ENCODE measurements at regions not wholly inside any gene's neighbourhood (a gene's known extent, or its start where the extent isn't known, plus 50 kb on each side); places are given as distances from the start of the nearest gene placed in this dataset.

DNA sequence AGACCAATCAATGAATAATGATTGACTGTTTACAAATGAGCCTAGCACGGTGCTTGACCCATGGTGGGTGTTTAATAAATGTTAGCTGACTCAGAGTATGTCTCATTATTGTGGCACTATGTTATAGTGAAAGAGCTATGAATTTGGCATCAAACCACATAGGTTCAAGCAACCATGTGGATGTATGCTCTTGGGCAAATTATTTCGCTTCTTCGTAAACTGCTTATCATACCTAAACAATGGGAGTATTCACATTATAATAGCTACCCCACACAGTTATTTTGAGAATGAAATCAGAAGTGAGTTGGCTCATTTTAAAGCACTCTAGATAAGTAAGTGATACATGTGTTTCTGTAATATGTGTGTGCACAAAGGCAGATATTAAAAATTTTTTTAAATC lies 118.7 kb upstream of the HSD17B12 start:
- TF ChIP-seq, protein P1, sequence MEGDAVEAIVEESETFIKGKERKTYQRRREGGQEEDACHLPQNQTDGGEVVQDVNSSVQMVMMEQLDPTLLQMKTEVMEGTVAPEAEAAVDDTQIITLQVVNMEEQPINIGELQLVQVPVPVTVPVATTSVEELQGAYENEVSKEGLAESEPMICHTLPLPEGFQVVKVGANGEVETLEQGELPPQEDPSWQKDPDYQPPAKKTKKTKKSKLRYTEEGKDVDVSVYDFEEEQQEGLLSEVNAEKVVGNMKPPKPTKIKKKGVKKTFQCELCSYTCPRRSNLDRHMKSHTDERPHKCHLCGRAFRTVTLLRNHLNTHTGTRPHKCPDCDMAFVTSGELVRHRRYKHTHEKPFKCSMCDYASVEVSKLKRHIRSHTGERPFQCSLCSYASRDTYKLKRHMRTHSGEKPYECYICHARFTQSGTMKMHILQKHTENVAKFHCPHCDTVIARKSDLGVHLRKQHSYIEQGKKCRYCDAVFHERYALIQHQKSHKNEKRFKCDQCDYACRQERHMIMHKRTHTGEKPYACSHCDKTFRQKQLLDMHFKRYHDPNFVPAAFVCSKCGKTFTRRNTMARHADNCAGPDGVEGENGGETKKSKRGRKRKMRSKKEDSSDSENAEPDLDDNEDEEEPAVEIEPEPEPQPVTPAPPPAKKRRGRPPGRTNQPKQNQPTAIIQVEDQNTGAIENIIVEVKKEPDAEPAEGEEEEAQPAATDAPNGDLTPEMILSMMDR (IDR thresholded peaks at IDR 0.05), result no peak

- TF ChIP-seq, protein P1 (IDR thresholded peaks at IDR 0.05), result peak; percentile 79
Observed at GRCh38 chr11:43567396-43567975, 113.1 kb upstream of the HSD17B12 start.

- TF ChIP-seq, protein P1 (IDR thresholded peaks at IDR 0.05), result peak; percentile 70
Observed at GRCh38 chr11:43573233-43573632, 107.3 kb upstream of the HSD17B12 start.

- TF ChIP-seq, protein P1 (IDR thresholded peaks at IDR 0.05), result no peak
Observed at GRCh38 chr11:43573873-43574272, 106.7 kb upstream of the HSD17B12 start.

DNA sequence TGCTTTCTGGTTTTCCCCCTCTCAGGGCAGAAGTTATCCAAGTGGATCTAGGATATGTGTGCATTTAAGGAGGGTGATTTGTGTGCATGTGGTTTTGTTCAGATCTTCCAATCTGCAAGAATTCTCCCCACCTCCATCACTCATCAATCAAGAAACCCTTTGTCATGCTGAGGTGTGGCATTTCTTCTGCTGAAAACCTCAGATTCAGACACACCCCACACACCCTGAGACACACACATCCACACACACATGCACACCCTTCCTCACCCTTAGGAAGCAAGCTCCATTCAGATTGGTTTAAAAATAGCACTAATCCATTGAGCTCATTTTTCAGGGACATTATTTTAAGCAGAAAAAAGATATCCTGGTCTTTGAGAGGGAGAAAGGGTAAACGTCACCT lies 106.1 kb upstream of the HSD17B12 start:
- TF ChIP-seq, protein P1 (IDR thresholded peaks at IDR 0.05), result no peak

DNA sequence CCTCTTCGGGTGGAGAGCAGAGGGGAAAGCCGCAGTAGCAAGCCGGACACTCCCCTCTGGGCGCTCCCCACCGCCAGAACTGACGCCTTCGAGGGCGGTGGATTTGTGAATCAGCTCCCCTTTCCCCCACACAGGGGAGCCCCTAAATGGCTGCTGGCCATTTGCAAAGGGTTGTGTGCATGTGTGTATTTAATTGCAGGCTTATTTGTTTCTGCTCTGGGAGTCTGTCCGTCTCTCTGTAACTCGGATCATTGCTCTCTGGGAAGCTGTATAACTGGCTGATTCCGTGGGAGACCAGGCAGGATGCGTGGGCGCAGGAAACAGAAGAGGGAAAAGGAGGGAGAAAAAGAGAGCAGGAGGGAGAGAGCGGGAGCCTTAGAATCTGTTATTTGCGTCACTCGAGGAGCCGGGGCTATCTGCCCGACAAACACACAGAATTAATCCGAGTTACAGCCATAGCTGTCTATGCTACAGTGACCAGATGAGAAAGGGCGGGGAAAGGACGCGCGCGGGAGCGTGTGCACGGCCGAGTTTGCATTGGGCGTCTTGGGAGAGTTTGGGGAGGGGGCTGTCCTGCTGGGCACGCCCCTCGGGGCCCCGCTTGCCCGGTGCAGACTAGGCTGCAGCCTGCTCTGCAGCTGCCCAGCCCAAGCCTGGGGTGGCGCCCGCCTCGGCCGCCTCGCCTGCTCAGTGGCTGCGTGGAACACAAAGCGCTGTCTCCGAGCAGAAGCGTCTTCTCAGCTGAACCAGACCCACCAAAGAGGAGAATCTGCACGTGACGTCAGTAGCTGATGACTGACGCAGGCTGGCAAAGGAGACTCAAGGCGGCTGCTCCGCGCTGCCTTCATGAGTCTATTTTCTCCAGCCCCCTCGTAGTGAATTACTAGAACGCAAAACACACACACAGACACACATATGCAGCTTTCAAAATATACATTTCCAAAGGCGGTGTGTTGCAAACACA lies 105.3 kb upstream of the HSD17B12 start:
- TF ChIP-seq, protein P1 (IDR thresholded peaks at IDR 0.05), result no peak

- TF ChIP-seq, protein P1 (IDR thresholded peaks at IDR 0.05), result no peak
Observed at GRCh38 chr11:43575913-43576310, 104.6 kb upstream of the HSD17B12 start.

All from LNCAP (cell line).